ENCODE measurements at regions not wholly inside any gene's neighbourhood (a gene's known extent, or its start where the extent isn't known, plus 50 kb on each side); places are given as distances from the start of the nearest gene placed in this dataset.
A peak's percentile ranks its signal among the peaks of the same experiment; 100 is the strongest.
"Not testable (repeated sequence)": the region's sequence is repeated elsewhere in the genome, so short reads cannot be mapped to it uniquely, and the experiment has no call there.

GRCh38 chr10:33009244-33010131 lies 51.5 kb upstream of the ITGB1 start:
- DNase-seq (ENCODE audit: low read depth in 2 of 3, low spot score in 1 of 3): no peak

GRCh38 chr10:33008499-33009243 lies 50.6 kb upstream of the ITGB1 start:
- peak; percentile 48 to 84 (median 55) for DNase-seq (ENCODE audit: low read depth in 2 of 3, low spot score in 1 of 3)

- not testable (repeated sequence) for DNase-seq (ENCODE audit: low read depth in 2 of 3, low spot score in 1 of 3)
Observed at GRCh38 chr10:33007731-33008381, 49.8 kb upstream of the ITGB1 start.
